ENCODE measurements at regions not wholly inside any gene's neighbourhood (a gene's known extent, or its start where the extent isn't known, plus 50 kb on each side); places are given as distances from the start of the nearest gene placed in this dataset.

GRCh38 chr16:47944589-47944988 is 211.2 kb downstream of the ABCC12 start:
- Histone ChIP-seq H3K9me3 (ENCODE audit: low read length) (no peaks in the 10 kb centered on the region), H3K79me2 (ENCODE audit: insufficient read depth, low read length) (no peaks in the 10 kb centered on the region), H4K20me1 (ENCODE audit: insufficient read depth, low read length) (no peaks in the 10 kb centered on the region), H3K27ac (ENCODE audit: extremely low read length, insufficient read depth, low read length) (no peak overlapping the region), H3K4me3 (replicated peaks in 1 of 3; ENCODE audit: insufficient read depth in 1 of 3, low read depth in 2 of 3, low read length in 3 of 3) (no peak overlapping the region), H3K4me1 (ENCODE audit: insufficient read depth, low read length) (no peaks in the 10 kb centered on the region), H2AFZ (ENCODE audit: low read length) (no peak overlapping the region), H3K36me3 (replicated peaks in 1 of 2; ENCODE audit: control insufficient read depth in 1 of 2, insufficient read depth in 2 of 2, low read length in 2 of 2) (no peaks in the 10 kb centered on the region), H3K9ac (ENCODE audit: insufficient read depth, low read depth, low read length) (no peak overlapping the region), H3K4me2 (ENCODE audit: low read depth, low read length) (no peak overlapping the region), H3K27me3 (ENCODE audit: control insufficient read depth in 1 of 2, insufficient read depth in 2 of 2, low read length in 2 of 2) (peaks cover 0 to 15% of the 10 kb centered on the region in 2 experiments; a peak in 4 of 5 replicates)
- WGBS (ENCODE audit: low lambda C conversion rate), result 54% methylated on average over 10 of the region's 10 CpGs
- TF ChIP-seq NFKB2 (CRISPR knock-in tag; IDR thresholded peaks at IDR 0.05; ENCODE audit: borderline replicate concordance), result no peak
- TF ChIP-seq IRF9 (CRISPR knock-in tag; IDR thresholded peaks at IDR 0.05; ENCODE audit: borderline replicate concordance), result no peak
- TF ChIP-seq HES4 (CRISPR knock-in tag; IDR thresholded peaks at IDR 0.05; ENCODE audit: borderline replicate concordance), result no peak
- no peak for TF ChIP-seq RELA (CRISPR knock-in tag; IDR thresholded peaks at IDR 0.05)
- TF ChIP-seq SOX5 (CRISPR knock-in tag; IDR thresholded peaks at IDR 0.05; ENCODE audit: borderline replicate concordance), result no peak
- TF ChIP-seq JUNB (CRISPR knock-in tag; IDR thresholded peaks at IDR 0.05; ENCODE audit: borderline replicate concordance), result no peak
- no peak for TF ChIP-seq POLR2G (IDR thresholded peaks at IDR 0.05; ENCODE audit: low read depth, low read length)
- no peak for TF ChIP-seq ZNF713 (CRISPR knock-in tag; IDR thresholded peaks at IDR 0.05)
- TF ChIP-seq ZC3H13 (CRISPR knock-in tag; IDR thresholded peaks at IDR 0.05), result no peak
- TF ChIP-seq AGO2 (optimal IDR thresholded peaks at IDR 0.05; ENCODE audit: low read depth, low read length), result no peak
- no peak for TF ChIP-seq JUN (CRISPR knock-in tag; IDR thresholded peaks at IDR 0.05)
- no peak for TF ChIP-seq ZNF556 (CRISPR knock-in tag; IDR thresholded peaks at IDR 0.05; ENCODE audit: borderline replicate concordance)
- TF ChIP-seq MYC (CRISPR knock-in tag; IDR thresholded peaks at IDR 0.05; ENCODE audit: borderline replicate concordance), result no peak
- CTCF ChIA-PET (ENCODE audit: low intra/inter-chr PET ratio, low total read pairs), result no interaction called here
- POLR2A ChIA-PET, result no interaction called here
- FAIRE-seq (no peak), DNase-seq (ENCODE audit: low spot score) (no peak), ATAC-seq (no peak; the same call in 1 of the 3 replicates)
- in situ Hi-C loops (cut with HindIII; ENCODE audit: extremely low pct_ligation_motif_present, low pct_unique_long_range_greater_than_20kb) (no loop called here), intact Hi-C loops (cut with micrococcal nuclease; ENCODE audit: unreplicated experiment) (no loop called here)
- no TSS peak for BruUV-seq (replicated peaks)
